WERI-Rb-1 (cell line): ENCODE measurements at regions not wholly inside any gene's neighbourhood (a gene's known extent, or its start where the extent isn't known, plus 50 kb on each side); places are given as distances from the start of the nearest gene placed in this dataset.

Experiments
- DNase-seq: peaks from one replicate; pipeline ENCODE4 v3.0.0-alpha.2; 2020
- H3K27ac ChIP-seq: fragments of 250-450 bp; sonication (Bioruptor Pico); 2 replicates; pipeline ENCODE4 v1.5.1; 2020; ENCODE audit warnings: mild to moderate bottlenecking, moderate library complexity
- H3K27me3 ChIP-seq: fragments of 250-450 bp; sonication (Bioruptor Pico); 2 replicates; pipeline ENCODE4 v1.5.1; 2021; ENCODE audit warnings: mild to moderate bottlenecking, low read depth, moderate library complexity; ENCODE audit not compliant: insufficient read depth, severe bottlenecking
- H3K36me3 ChIP-seq: fragments of 250-450 bp; sonication (Bioruptor Pico); 2 replicates; pipeline ENCODE4 v1.5.1; 2020; ENCODE audit warnings: mild to moderate bottlenecking, moderate library complexity
- H3K4me3 ChIP-seq: 2 replicates; pipeline ENCODE4 v1.5.1; 2011; ENCODE audit warnings: low read depth, mild to moderate bottlenecking, control low read depth, low read length
- H3K9me3 ChIP-seq: fragments of 250-450 bp; sonication (Bioruptor Pico); 2 replicates; pipeline ENCODE4 v1.5.1; 2021; ENCODE audit warnings: mild to moderate bottlenecking, moderate library complexity; ENCODE audit not compliant: severe bottlenecking
- CTCF ChIP-seq: IDR thresholded peaks from 2 replicates; pipeline ENCODE4 v1.5.1; 2011; ENCODE audit warnings: low read depth, mild to moderate bottlenecking, control low read depth, inconsistent platforms, low read length

GRCh38 chr14:44010071-44010470, 497.0 kb downstream of the FSCB start:
- TF ChIP-seq CTCF: no peak
- DNase-seq: no peak
- Histone ChIP-seq H3K36me3 (no peaks in the 10 kb centered on the region), H3K9me3 (no peaks in the 10 kb centered on the region), H3K27me3 (peaks cover 7% of the 10 kb centered on the region), H3K27ac (no peak overlapping the region), H3K4me3 (no peak overlapping the region)

DNA sequence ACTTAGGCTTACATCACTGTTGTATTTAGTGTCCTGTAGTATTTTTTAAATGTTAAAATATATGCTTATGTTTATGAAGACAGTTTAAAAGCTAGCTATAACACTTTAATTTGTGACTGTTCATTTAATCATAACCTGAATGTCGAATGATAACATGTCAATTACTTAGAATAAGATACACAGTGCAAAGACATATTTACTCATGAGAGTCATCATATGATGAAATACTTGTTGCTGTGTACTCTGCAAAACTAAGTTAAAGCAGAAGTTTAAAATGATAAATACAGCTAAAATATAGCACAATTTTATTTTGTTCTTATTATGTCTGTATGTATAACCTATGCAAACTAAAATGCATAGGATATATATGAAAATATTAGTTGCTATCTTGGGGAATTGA, 497.4 kb downstream of the FSCB start:
- H3K36me3 ChIP-seq: no peaks in the 10 kb centered on the region
- H3K9me3 ChIP-seq: no peaks in the 10 kb centered on the region
- DNase-seq: no peak
- no peak for TF ChIP-seq CTCF
- H3K27ac ChIP-seq: no peak overlapping the region
- no peak overlapping the region for H3K4me3 ChIP-seq
- peaks cover 7% of the 10 kb centered on the region for H3K27me3 ChIP-seq

GRCh38 chr14:43988989-43989388, 518.1 kb downstream of the FSCB start:
- no peak overlapping the region for H3K27ac ChIP-seq
- TF ChIP-seq CTCF: no peak
- H3K36me3 ChIP-seq: no peaks in the 10 kb centered on the region
- no peaks in the 10 kb centered on the region for H3K27me3 ChIP-seq
- H3K4me3 ChIP-seq: no peak overlapping the region
- no peak for DNase-seq
- H3K9me3 ChIP-seq: no peaks in the 10 kb centered on the region

DNA sequence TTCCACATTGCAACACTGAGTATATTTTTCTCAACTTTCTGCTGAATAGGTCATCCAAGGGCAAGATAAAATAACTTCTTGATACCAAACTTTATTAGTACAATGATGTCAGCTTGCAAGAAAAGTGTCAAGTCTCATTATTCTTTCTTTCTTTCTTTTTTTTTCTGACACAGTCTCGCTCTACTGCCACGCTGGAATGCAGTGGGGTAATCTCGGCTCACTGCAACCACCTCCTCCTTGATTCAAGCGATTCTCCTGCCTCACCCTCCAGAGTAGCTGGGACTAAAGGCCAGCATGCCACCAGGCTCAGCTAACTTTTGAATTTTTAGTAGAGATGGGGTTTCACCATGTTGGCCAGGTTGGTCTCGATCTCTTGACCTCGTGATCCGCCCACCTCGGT, 523.4 kb downstream of the FSCB start:
- no peaks in the 10 kb centered on the region for H3K36me3 ChIP-seq
- no peak overlapping the region for H3K27ac ChIP-seq
- H3K4me3 ChIP-seq: no peak overlapping the region
- no peak for TF ChIP-seq CTCF
- DNase-seq: no peak
- no peaks in the 10 kb centered on the region for H3K27me3 ChIP-seq
- no peaks in the 10 kb centered on the region for H3K9me3 ChIP-seq

- H3K27me3 ChIP-seq: peaks cover 7% of the 10 kb centered on the region
- TF ChIP-seq CTCF: no peak
- no peaks in the 10 kb centered on the region for H3K36me3 ChIP-seq
- no peaks in the 10 kb centered on the region for H3K9me3 ChIP-seq
- H3K4me3 ChIP-seq: no peak overlapping the region
- H3K27ac ChIP-seq: no peak overlapping the region
- no peak for DNase-seq
These were observed 525.8 kb downstream of the FSCB start for GRCh38 chr14:43981135-43981768.

DNA sequence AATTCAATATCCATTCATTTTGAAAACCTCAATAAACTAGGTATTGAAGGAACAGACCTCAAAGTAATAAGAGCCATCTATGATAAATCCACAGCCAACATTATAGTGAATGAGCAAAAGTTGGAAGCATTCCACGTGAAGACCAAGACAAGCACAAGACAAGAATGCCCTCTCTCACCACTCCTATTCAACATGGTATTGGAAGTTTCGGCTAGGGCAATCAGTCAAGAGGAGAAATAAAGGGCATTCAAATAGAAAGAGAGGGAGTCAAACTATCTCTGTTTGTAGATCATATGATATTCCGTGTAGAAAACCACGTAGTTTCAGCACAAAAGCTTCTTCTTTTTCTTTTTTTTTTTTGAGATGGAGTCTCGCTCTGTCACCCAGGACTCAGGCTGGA, 550.3 kb downstream of the FSCB start:
- no peak overlapping the region for H3K27ac ChIP-seq
- no peak for TF ChIP-seq CTCF
- no peaks in the 10 kb centered on the region for H3K9me3 ChIP-seq
- no peak overlapping the region for H3K4me3 ChIP-seq
- H3K27me3 ChIP-seq: peaks cover 42% of the 10 kb centered on the region
- no peaks in the 10 kb centered on the region for H3K36me3 ChIP-seq
- no peak for DNase-seq
